ENCODE measurements at regions not wholly inside any gene's neighbourhood (a gene's known extent, or its start where the extent isn't known, plus 50 kb on each side); places are given as distances from the start of the nearest gene placed in this dataset.

DNA sequence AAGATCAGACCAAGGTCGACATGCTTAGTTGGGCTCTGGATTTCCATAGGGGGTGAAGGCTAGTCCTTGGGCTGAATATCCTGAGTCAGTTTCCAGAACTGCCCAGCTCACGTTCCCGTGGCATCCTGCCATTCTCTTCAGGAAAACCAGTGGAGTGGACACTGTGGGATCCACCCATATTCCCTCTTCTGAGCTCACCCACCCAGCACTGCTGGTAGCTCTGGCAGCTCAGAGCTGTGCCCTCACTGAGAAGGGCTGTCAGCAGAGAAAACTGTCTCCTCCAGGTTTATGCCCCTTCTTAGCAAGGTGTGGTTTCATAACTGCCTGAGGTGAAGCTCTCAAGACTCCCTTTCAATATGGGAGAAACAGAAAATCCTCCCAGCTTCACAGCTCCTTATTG is 111.7 kb downstream of the GGTLC2 start:
- TF ChIP-seq POLR2AphosphoS5 (IDR thresholded peaks at IDR 0.05) (no peak), EP300 (IDR thresholded peaks at IDR 0.05) (no peak)
- TF ChIP-seq, protein P1, sequence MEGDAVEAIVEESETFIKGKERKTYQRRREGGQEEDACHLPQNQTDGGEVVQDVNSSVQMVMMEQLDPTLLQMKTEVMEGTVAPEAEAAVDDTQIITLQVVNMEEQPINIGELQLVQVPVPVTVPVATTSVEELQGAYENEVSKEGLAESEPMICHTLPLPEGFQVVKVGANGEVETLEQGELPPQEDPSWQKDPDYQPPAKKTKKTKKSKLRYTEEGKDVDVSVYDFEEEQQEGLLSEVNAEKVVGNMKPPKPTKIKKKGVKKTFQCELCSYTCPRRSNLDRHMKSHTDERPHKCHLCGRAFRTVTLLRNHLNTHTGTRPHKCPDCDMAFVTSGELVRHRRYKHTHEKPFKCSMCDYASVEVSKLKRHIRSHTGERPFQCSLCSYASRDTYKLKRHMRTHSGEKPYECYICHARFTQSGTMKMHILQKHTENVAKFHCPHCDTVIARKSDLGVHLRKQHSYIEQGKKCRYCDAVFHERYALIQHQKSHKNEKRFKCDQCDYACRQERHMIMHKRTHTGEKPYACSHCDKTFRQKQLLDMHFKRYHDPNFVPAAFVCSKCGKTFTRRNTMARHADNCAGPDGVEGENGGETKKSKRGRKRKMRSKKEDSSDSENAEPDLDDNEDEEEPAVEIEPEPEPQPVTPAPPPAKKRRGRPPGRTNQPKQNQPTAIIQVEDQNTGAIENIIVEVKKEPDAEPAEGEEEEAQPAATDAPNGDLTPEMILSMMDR (IDR thresholded peaks at IDR 0.05): no peak

All from gastroesophageal sphincter (tissue), 3 donors.